ENCODE measurements at regions not wholly inside any gene's neighbourhood (a gene's known extent, or its start where the extent isn't known, plus 50 kb on each side); places are given as distances from the start of the nearest gene placed in this dataset.

DNA sequence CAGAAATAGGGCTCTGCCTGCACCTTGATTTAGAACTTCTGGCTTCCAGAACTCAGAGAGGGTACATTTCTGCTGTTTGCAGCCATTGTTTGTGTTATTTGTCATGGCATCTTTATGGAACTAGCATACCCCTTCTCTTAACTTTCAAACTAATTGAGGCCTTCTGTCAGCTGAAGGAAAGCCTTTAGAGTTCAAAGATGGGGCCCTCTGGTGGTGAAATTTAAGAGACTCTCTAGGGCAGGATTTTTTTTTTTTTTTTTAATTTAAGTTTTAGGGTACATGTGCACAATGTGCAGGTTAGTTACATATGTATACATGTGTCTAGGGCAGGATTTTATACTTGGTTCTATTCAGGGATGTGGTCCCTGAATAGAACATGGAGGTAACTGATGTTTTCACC is 260.6 kb upstream of the LINC00305 start:
- Histone ChIP-seq H3K9ac (ENCODE audit: insufficient read depth in 1 of 2, low read depth in 2 of 2, low read length in 2 of 2) (no peak overlapping the region), H2AFZ (ENCODE audit: low read depth, low read length) (no peak overlapping the region), H3K4me3 (no peak overlapping the region), H3K4me1 (replicated peaks in 1 of 2; ENCODE audit: control insufficient read depth in 2 of 2, insufficient read depth in 2 of 2, low read length in 2 of 2) (no peaks in the 10 kb centered on the region), H3K4me2 (ENCODE audit: insufficient read depth, low read length) (no peak overlapping the region), H4K20me1 (replicated peaks; ENCODE audit: control insufficient read depth, insufficient read depth, low read length) (no peaks in the 10 kb centered on the region), H3K27me3 (ENCODE audit: control insufficient read depth in 2 of 2, insufficient read depth in 2 of 2, low read length in 2 of 2) (no peaks in the 10 kb centered on the region), H3K27ac (ENCODE audit: extremely low read depth, low read depth, low read length) (no peak overlapping the region), H3K79me2 (ENCODE audit: control insufficient read depth, insufficient read depth, low read length) (no peaks in the 10 kb centered on the region), H3K9me3 (replicated peaks; ENCODE audit: control insufficient read depth, insufficient read depth, low read depth, low read length) (no peaks in the 10 kb centered on the region), H3K36me3 (ENCODE audit: control insufficient read depth, insufficient read depth, low read length) (no peaks in the 10 kb centered on the region), H3K9me1 (ENCODE audit: control insufficient read depth, insufficient read depth, low read length) (no peaks in the 10 kb centered on the region)
- ATAC-seq (no peak), FAIRE-seq (no peak), DNase-seq (ENCODE audit: extremely low read depth in 1 of 4, low spot score in 3 of 4) (no peak)
- ChIA-PET POLR2A (no interaction called here), CTCF (ENCODE audit: low intra/inter-chr PET ratio) (no interaction called here)
- BruUV-seq (replicated peaks) = no TSS peak
- intact Hi-C loops (cut with micrococcal nuclease) = no loop called here
- in situ Hi-C loops (cut with MboI) = no loop called here
- no peak for TF ChIP-seq ADNP (tag; IDR thresholded peaks at IDR 0.05)
- TF ChIP-seq, protein P1, sequence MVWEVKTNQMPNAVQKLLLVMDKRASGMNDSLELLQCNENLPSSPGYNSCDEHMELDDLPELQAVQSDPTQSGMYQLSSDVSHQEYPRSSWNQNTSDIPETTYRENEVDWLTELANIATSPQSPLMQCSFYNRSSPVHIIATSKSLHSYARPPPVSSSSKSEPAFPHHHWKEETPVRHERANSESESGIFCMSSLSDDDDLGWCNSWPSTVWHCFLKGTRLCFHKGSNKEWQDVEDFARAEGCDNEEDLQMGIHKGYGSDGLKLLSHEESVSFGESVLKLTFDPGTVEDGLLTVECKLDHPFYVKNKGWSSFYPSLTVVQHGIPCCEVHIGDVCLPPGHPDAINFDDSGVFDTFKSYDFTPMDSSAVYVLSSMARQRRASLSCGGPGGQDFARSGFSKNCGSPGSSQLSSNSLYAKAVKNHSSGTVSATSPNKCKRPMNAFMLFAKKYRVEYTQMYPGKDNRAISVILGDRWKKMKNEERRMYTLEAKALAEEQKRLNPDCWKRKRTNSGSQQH (CRISPR knock-in tag; IDR thresholded peaks at IDR 0.05) = no peak
- TF ChIP-seq ZKSCAN1 (IDR thresholded peaks at IDR 0.05; ENCODE audit: low read depth, low read length) = no peak
- no peak for TF ChIP-seq CXXC5 (CRISPR knock-in tag; IDR thresholded peaks at IDR 0.05)
- TF ChIP-seq, protein P2, sequence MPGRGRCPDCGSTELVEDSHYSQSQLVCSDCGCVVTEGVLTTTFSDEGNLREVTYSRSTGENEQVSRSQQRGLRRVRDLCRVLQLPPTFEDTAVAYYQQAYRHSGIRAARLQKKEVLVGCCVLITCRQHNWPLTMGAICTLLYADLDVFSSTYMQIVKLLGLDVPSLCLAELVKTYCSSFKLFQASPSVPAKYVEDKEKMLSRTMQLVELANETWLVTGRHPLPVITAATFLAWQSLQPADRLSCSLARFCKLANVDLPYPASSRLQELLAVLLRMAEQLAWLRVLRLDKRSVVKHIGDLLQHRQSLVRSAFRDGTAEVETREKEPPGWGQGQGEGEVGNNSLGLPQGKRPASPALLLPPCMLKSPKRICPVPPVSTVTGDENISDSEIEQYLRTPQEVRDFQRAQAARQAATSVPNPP (IDR thresholded peaks at IDR 0.05; ENCODE audit: borderline replicate concordance, insufficient read depth, insufficient read length) = no peak
- no peak for TF ChIP-seq TCF7L2 (IDR thresholded peaks at IDR 0.05; ENCODE audit: low read depth, low read length)
- no peak for TF ChIP-seq KDM1A (IDR thresholded peaks at IDR 0.05)
- TF ChIP-seq RB1 (IDR thresholded peaks at IDR 0.05; ENCODE audit: low read depth) = no peak
- TF ChIP-seq, protein P3, sequence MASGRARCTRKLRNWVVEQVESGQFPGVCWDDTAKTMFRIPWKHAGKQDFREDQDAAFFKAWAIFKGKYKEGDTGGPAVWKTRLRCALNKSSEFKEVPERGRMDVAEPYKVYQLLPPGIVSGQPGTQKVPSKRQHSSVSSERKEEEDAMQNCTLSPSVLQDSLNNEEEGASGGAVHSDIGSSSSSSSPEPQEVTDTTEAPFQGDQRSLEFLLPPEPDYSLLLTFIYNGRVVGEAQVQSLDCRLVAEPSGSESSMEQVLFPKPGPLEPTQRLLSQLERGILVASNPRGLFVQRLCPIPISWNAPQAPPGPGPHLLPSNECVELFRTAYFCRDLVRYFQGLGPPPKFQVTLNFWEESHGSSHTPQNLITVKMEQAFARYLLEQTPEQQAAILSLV (tag; IDR thresholded peaks at IDR 0.05) = no peak
- TF ChIP-seq KLF1 (tag; IDR thresholded peaks at IDR 0.05) = no peak
- TF ChIP-seq, protein P4, sequence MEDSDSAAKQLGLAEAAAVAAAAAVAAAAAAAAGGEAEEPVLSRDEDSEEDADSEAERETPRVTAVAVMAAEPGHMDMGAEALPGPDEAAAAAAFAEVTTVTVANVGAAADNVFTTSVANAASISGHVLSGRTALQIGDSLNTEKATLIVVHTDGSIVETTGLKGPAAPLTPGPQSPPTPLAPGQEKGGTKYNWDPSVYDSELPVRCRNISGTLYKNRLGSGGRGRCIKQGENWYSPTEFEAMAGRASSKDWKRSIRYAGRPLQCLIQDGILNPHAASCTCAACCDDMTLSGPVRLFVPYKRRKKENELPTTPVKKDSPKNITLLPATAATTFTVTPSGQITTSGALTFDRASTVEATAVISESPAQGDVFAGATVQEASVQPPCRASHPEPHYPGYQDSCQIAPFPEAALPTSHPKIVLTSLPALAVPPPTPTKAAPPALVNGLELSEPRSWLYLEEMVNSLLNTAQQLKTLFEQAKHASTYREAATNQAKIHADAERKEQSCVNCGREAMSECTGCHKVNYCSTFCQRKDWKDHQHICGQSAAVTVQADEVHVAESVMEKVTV (CRISPR knock-in tag; IDR thresholded peaks at IDR 0.05) = no peak
- no peak for TF ChIP-seq CBFA2T3 (IDR thresholded peaks at IDR 0.05)
- TF ChIP-seq FOS (IDR thresholded peaks at IDR 0.05; ENCODE audit: extremely low read depth, insufficient read length) = no peak
- TF ChIP-seq ETV6 (IDR thresholded peaks at IDR 0.05; ENCODE audit: borderline replicate concordance in 1 of 2, low read depth in 2 of 2, low read length in 1 of 2) = no peak
- TF ChIP-seq ETV6 (CRISPR knock-in tag; IDR thresholded peaks at IDR 0.05; ENCODE audit: borderline replicate concordance) = no peak
- no peak for TF ChIP-seq CBX1 (IDR thresholded peaks at IDR 0.05; ENCODE audit: low read depth)
- TF ChIP-seq, protein P5, sequence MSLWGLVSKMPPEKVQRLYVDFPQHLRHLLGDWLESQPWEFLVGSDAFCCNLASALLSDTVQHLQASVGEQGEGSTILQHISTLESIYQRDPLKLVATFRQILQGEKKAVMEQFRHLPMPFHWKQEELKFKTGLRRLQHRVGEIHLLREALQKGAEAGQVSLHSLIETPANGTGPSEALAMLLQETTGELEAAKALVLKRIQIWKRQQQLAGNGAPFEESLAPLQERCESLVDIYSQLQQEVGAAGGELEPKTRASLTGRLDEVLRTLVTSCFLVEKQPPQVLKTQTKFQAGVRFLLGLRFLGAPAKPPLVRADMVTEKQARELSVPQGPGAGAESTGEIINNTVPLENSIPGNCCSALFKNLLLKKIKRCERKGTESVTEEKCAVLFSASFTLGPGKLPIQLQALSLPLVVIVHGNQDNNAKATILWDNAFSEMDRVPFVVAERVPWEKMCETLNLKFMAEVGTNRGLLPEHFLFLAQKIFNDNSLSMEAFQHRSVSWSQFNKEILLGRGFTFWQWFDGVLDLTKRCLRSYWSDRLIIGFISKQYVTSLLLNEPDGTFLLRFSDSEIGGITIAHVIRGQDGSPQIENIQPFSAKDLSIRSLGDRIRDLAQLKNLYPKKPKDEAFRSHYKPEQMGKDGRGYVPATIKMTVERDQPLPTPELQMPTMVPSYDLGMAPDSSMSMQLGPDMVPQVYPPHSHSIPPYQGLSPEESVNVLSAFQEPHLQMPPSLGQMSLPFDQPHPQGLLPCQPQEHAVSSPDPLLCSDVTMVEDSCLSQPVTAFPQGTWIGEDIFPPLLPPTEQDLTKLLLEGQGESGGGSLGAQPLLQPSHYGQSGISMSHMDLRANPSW (CRISPR knock-in tag; IDR thresholded peaks at IDR 0.05) = no peak

Data from K562 (cell line).